Caco-2 (cell line): ENCODE measurements at regions not wholly inside any gene's neighbourhood (a gene's known extent, or its start where the extent isn't known, plus 50 kb on each side); places are given as distances from the start of the nearest gene placed in this dataset.

ENCODE experiments used
- BruUV-seq: library from RNA; stranded (reverse); fragments of 400-500 nt; replicated peaks from 2 replicates; lab custom pipeline; 2021; lab: Mats Ljungman, UMichigan
- CTCF ChIA-PET: fragments of 300-600 bp; sonication (Branson Sonifier 250); formaldehyde crosslinking; loops from one replicate; lab custom pipeline; 2022; ENCODE audit warnings: antibody characterized with exemption; lab: Charles Lee
- POLR2A ChIA-PET: fragments of 300-600 bp; sonication (Branson Sonifier 250); formaldehyde crosslinking; loops from one replicate; lab custom pipeline; 2022; ENCODE audit warnings: antibody characterized with exemption; lab: Charles Lee
- DNase-seq, 2 experiments: peaks; one replicate each; pipeline versions ENCODE4 v3.0.0 to v3.0.0-alpha.2; 2020 to 2022
- H3K27me3 ChIP-seq: replicated peaks from 2 replicates; pipeline ENCODE4 v1.6.0; 2011; ENCODE audit warnings: low read length; ENCODE audit not compliant: control insufficient read depth, insufficient read depth
- H3K36me3 ChIP-seq: 2 replicates; pipeline ENCODE4 v1.5.1; 2011; ENCODE audit warnings: low read length; ENCODE audit not compliant: control insufficient read depth, insufficient read depth
- H3K4me1 ChIP-seq: fragments of 250-450 bp; sonication (Bioruptor Pico); 2 replicates; pipeline ENCODE4 v1.5.1; 2020; ENCODE audit warnings: mild to moderate bottlenecking
- H3K4me3 ChIP-seq: 2 replicates; pipeline ENCODE4 v1.5.1; 2011; ENCODE audit warnings: low read depth, mild to moderate bottlenecking, control low read depth, low read length
- H3K9me3 ChIP-seq: fragments of 250-450 bp; sonication (Bioruptor Pico); 2 replicates; pipeline ENCODE4 v1.5.1; 2020; ENCODE audit warnings: mild to moderate bottlenecking, moderate library complexity
- H3K27ac Mint-ChIP-seq: one replicate; pipeline ENCODE4 v1.8.0; 2022; ENCODE audit warnings: mixed read lengths; ENCODE audit not compliant: unreplicated experiment
- H3K27me3 Mint-ChIP-seq: one replicate; pipeline ENCODE4 v1.8.0; 2022; ENCODE audit warnings: mixed read lengths; ENCODE audit not compliant: insufficient read depth, unreplicated experiment
- H3K36me3 Mint-ChIP-seq: one replicate; pipeline ENCODE4 v1.8.0; 2022; ENCODE audit warnings: mild to moderate bottlenecking, mixed read lengths; ENCODE audit not compliant: insufficient read depth, unreplicated experiment
- H3K4me1 Mint-ChIP-seq: one replicate; pipeline ENCODE4 v1.8.0; 2022; ENCODE audit warnings: low read depth, mixed read lengths; ENCODE audit not compliant: unreplicated experiment
- H3K4me3 Mint-ChIP-seq: one replicate; pipeline ENCODE4 v1.8.0; 2022; ENCODE audit warnings: mild to moderate bottlenecking, moderate library complexity, mixed read lengths; ENCODE audit not compliant: unreplicated experiment
- H3K9me3 Mint-ChIP-seq: one replicate; pipeline ENCODE4 v1.8.0; 2022; ENCODE audit warnings: mixed read lengths; ENCODE audit not compliant: unreplicated experiment
- CTCF ChIP-seq, 2 experiments: fragments of 200-600 bp in 1 of 2; IDR thresholded peaks; 1 replicate in 1 of 2; 2 replicates in 1 of 2; pipeline versions ENCODE4 v1.5.1 to v1.8.0; 2011 to 2022; ENCODE audit warnings: antibody characterized with exemption in 1 of 2, control low read depth in 1 of 2, inconsistent platforms in 1 of 2, low read depth in 1 of 2, low read length in 1 of 2, mild to moderate bottlenecking in 1 of 2, moderate library complexity in 1 of 2; ENCODE audit not compliant: insufficient read depth in 1 of 2, severe bottlenecking in 1 of 2, unreplicated experiment in 1 of 2
- intact Hi-C: fragments of 100-400 bp; cut with micrococcal nuclease; formaldehyde crosslinking; loops from one replicate; pipeline ENCODE4 v1.10.0; 2022; ENCODE audit not compliant: unreplicated experiment

DNA sequence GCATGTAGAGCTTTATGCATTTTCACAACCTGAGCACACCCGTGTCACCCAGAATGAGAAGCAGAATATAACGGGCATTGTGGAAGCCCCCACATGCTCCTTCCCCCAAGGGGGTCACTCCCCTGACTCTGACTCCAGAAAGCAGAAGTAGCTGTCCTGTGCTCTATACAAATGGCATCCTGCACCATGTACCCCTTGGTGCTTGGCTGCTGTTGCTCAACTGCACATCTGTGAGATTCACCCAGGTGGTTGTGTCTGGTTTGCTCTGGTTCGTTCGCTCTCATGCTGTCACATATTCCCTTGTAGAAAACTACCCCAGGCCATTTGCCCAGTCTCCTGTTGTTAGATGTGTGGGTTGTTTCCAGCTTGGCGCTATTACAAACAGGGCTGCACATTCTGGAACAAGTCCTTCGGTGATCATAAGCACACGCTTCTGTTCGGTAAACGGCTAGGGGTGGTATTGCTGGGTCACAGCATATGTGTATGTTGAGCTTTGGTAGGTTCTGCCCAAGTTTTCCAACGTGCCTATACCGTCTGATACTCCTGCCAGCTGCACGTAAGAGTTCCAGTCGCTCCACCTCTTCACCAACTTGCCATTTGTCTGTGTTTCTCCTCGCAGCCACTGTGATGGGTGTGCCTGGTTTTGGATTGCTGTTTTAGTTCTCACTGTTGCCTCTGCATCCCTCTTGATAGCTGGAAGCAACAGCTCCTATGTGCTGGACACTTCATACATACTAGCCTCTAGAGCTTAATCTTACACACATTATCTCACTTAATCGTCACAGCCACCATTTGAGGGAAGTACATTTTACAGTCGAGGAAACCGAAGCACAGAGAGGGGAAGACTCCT, 65.4 kb upstream of the SLC6A6 start:
- no peaks in the 10 kb centered on the region for H3K27me3 ChIP-seq
- peaks cover 9% of the 10 kb centered on the region for H3K4me1 ChIP-seq
- ChIA-PET CTCF (interaction anchor here (0.7 kb wide), 1 partner anchor 184 kb away, joined by 3 read pairs; no protein-coding TSS in a partner anchor), POLR2A (no interaction called here)
- no peaks in the 10 kb centered on the region for H3K9me3 ChIP-seq
- TF ChIP-seq CTCF (IDR thresholded peaks at IDR 0.05; ENCODE audit: insufficient read depth in 1 of 2, low read depth in 1 of 2, low read length in 1 of 2, severe bottlenecking in 1 of 2, unreplicated experiment in 1 of 2), result no peak
- no peaks in the 10 kb centered on the region for H3K36me3 Mint-ChIP-seq
- BruUV-seq, result no TSS peak
- intact Hi-C loops, result no loop called here
- no peaks in the 10 kb centered on the region for H3K36me3 ChIP-seq
- H3K27ac Mint-ChIP-seq, result no peak overlapping the region
- no peak overlapping the region for H3K4me3 ChIP-seq
- no peak overlapping the region for H3K4me3 Mint-ChIP-seq
- H3K4me1 Mint-ChIP-seq, result no peaks in the 10 kb centered on the region
- no peaks in the 10 kb centered on the region for H3K9me3 Mint-ChIP-seq
- DNase-seq, result no peak
- H3K27me3 Mint-ChIP-seq, result no peaks in the 10 kb centered on the region

DNA sequence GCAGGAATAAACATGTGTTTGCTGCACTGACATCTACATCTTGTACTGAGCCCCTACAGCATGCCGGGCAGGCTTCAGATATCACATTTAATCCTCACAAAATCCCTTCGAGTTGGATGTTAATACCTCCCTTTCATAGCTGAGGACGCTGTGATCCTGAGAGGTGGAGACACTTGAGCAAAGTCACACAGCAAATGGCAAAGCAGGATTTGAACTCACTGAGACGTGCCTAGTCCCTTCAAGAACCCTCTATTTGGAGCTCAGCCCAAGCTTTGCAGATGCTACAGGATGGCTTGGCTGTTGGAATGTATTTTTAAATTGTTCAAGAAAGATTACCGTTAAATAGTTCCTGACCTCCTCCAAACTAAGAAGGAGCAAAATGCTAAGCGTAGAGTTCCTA, 64.6 kb upstream of the SLC6A6 start:
- Mint-ChIP-seq H3K36me3 (no peaks in the 10 kb centered on the region), H3K27ac (no peak overlapping the region), H3K4me3 (no peak overlapping the region), H3K9me3 (no peaks in the 10 kb centered on the region), H3K4me1 (no peaks in the 10 kb centered on the region), H3K27me3 (no peaks in the 10 kb centered on the region)
- DNase-seq, result no peak
- H3K27me3 ChIP-seq, result no peaks in the 10 kb centered on the region
- intact Hi-C loops, result no loop called here
- CTCF ChIA-PET, result no interaction called here
- TF ChIP-seq CTCF (IDR thresholded peaks at IDR 0.05; ENCODE audit: insufficient read depth in 1 of 2, low read depth in 1 of 2, low read length in 1 of 2, severe bottlenecking in 1 of 2, unreplicated experiment in 1 of 2), result no peak
- no peak overlapping the region for H3K4me3 ChIP-seq
- no peaks in the 10 kb centered on the region for H3K36me3 ChIP-seq
- no peaks in the 10 kb centered on the region for H3K9me3 ChIP-seq
- peaks cover 9% of the 10 kb centered on the region for H3K4me1 ChIP-seq
- POLR2A ChIA-PET, result no interaction called here
- BruUV-seq, result no TSS peak

- no peak overlapping the region for H3K4me3 Mint-ChIP-seq
- peaks cover 9% of the 10 kb centered on the region for H3K4me1 ChIP-seq
- H3K27ac Mint-ChIP-seq, result no peak overlapping the region
- peaks cover 1% of the 10 kb centered on the region for H3K4me1 Mint-ChIP-seq
- H3K4me3 ChIP-seq, result no peak overlapping the region
- ChIA-PET CTCF (no interaction called here), POLR2A (no interaction called here)
- intact Hi-C loops, result no loop called here
- no peaks in the 10 kb centered on the region for H3K36me3 Mint-ChIP-seq
- DNase-seq, result no peak
- H3K9me3 Mint-ChIP-seq, result no peaks in the 10 kb centered on the region
- no peaks in the 10 kb centered on the region for H3K9me3 ChIP-seq
- TF ChIP-seq CTCF (IDR thresholded peaks at IDR 0.05; ENCODE audit: insufficient read depth in 1 of 2, low read depth in 1 of 2, low read length in 1 of 2, severe bottlenecking in 1 of 2, unreplicated experiment in 1 of 2), result no peak
- no peaks in the 10 kb centered on the region for H3K27me3 ChIP-seq
- no TSS peak for BruUV-seq
- H3K27me3 Mint-ChIP-seq, result no peaks in the 10 kb centered on the region
- no peaks in the 10 kb centered on the region for H3K36me3 ChIP-seq
Measured at GRCh38 chr3:14338242-14338641, 64.2 kb upstream of the SLC6A6 start.
